HG03520 (cell line): ENCODE measurements at regions not wholly inside any gene's neighbourhood (a gene's known extent, or its start where the extent isn't known, plus 50 kb on each side); places are given as distances from the start of the nearest gene placed in this dataset.
"Not testable (repeated sequence)": the region's sequence is repeated elsewhere in the genome, so short reads cannot be mapped to it uniquely, and the experiment has no call there.

Experiments used
- ATAC-seq: cut with Tn5 transposase; IDR thresholded peaks from one replicate; pipeline ENCODE4 v1.9.1; 2021; ENCODE audit warnings: mild to moderate bottlenecking, moderate library complexity; ENCODE audit not compliant: unreplicated experiment

GRCh38 chr1:238672806-238673205, 713.6 kb upstream of the CHRM3 start:
- no peak for ATAC-seq

DNA sequence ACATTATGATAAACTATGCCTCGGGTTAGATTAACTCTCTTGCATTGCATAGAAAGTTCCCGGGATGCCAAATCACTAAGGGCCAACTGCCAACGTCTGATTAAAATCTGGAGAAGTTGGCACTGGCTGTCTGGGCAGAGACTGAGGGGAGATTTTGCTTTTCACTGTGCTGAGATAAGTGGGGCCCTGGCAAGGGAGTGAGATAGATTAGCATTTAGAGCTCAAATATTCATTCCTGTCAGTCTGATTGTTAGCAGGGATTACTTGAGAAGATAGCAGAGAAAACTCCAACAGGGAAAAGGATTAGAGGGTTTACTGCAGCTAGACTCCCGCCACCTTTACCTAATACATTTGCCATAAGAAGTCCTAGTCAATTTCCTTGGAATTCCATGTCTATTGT, 714.1 kb upstream of the CHRM3 start:
- ATAC-seq, result no peak

DNA sequence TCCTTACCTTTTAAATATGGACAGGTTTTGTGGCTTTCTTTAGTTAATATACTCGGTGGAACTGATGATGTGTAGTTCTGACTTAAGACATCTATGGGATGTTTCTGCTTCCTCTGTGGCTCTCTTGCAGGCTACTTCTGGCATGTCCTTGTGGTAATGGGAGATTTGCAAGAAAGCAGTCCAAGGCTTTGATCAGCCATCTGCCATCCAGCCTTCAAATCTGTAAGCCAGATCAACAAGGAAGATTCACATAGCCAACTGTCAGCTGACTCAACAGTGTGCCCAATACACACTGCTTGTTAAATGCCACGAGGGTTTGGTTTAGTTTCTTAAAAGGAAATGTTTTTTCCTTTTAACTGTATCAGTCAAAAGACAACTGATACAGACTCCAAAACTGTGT, 722.2 kb upstream of the CHRM3 start:
- ATAC-seq, result no peak

- ATAC-seq, result no peak
Observed at GRCh38 chr1:238660849-238661248, 725.5 kb upstream of the CHRM3 start.

DNA sequence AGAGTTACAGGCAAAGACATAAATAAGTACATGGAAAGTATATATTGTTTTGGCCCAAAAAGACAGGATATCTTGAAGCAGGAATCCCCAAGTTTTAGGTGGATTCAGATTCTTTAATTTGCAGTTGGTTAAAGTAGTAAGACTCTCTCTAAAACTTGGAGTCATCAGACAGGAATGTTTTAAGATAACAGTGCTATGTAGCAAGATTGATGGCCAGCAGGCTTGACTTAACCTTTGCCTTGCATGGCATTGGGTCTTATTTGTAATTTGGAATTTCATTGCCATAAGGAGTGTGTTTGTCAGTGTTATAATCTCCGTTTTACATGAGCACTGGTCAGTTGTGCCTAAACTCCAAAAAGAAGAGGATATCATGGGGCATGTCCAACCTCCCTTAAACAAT, 727.6 kb upstream of the CHRM3 start:
- no peak for ATAC-seq

DNA sequence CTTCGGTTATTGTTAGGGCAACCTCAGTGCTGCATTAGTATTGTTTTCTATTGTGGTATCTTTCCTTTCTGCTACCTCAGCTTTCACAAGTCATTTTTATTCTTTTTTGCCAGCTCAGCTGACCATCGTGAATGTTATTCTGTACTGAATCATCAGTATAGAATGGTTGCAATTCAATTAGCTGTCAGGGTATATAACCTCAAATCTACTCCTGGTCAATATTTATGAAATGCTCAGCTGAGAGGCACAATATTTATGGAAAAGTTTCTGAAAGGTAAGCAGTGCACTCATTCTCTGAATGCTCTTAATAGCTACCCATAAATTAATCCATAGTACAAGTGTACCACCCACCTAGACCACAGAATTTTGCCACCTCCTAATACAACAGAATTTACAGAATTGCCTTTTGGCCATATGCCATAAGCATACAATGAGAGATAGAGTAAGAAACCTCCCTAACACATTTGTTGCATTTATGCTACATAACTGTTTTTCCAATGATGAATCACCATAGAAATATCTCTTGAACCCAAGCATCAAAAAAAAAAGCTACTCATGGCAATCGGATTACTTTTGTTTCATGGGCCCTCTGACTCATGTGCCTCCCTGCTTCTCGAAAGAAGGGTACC, 732.6 kb upstream of the CHRM3 start:
- ATAC-seq, result no peak

DNA sequence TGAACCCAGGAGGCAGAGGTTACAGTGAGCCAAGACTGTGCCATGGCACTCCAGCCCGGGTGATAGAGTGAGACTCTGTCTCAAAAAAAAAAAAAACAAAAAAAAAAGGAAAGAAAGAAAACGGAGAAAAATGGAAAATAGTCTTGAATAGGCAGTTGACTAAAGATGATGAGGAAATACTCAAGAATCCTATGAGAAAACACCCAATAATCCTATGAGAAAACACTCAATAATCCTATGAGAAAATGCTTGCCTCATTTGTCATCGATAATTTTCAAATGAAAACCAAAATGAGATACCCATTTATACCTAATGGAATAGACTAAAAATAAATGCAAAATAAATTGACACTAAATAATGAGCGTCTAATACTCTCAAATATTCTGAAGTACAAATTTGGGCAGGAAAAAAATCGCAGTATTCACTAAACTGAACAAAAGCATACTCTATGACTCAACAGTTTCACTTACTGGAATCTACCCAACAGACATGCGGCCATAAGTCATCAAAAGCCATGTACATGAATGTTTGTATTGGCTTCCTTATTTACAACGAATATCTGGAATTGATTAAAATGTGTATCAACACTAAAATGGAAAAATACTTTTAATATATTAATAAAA, 733.9 kb upstream of the CHRM3 start:
- no peak for ATAC-seq

- no peak for ATAC-seq
Observed at GRCh38 chr1:238649200-238649599, 737.2 kb upstream of the CHRM3 start.

- ATAC-seq, result no peak
Observed at GRCh38 chr1:238648751-238649150, 737.6 kb upstream of the CHRM3 start.

DNA sequence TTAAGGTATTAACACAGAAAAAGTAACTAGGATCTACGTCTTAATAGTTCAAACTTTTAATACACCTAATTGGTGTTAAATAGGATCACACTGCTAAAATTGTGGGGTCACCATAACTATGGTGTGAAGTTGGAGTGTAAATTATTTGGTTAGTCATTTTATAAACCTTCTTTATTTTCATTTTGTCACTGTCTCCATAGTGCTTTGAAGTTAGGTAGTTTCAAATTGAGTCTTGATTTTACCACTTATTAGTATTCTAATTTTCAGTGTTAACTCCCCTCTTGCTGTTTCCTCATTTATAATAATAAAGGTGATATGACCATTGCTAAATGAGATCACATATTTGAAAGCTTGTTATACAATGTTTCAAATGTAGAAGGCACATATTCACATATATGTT, 738.1 kb upstream of the CHRM3 start:
- ATAC-seq, result no peak

DNA sequence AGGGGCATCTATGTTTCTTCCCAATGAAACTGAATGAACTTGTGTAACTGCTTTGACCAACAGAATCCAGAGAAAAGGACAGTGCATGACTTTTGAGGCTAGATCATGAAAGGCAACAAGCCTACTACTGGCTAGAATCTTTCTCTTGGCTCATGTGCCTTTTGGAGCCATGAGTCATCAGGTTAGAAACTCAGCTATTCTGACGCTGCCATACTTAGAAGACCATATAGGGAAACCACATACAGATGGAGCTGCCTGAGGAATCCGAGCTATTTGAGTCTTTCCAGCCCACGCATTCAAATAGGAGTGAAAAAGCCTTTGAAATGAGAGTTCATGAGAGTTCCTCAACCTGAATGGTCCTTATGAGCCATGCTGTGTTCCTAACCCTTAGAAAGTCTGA, 738.5 kb upstream of the CHRM3 start:
- ATAC-seq, result no peak

DNA sequence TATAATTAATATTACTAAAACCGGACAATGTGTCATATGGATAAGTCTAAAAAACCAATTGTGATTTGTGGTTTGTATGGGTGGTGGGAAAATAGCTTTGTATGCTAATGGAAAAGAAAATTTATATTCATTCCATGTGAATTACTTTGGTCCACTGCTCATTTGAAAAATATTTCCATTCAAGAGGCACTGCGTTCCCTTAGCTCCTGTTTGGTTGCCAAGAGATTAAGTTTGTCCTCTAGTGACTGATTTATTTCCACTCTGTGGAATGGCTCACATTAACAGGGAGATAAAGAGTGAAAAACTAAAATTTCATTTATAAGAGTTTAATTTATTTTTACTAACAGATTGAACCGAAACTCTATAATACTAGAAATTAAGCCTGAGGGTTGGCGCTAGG, 744.1 kb upstream of the CHRM3 start:
- ATAC-seq, result no peak

DNA sequence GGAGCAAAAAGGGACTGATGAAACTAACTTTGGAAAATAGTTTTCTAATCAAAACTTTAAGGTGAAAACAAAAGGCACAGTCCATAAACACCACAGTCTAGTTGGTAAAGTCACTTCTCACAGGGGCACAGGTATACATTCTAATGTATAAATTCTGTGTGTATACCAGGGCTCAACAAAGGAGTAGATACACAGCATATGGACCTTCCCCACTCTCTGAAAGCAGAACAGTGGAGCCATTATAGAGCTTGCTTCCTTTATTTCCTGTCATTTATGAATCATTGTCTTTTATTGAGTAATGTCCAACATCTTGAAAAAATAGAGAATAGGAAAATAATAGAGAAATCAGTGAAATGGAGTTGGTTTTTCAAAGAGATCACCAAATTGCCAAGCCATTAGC, 746.5 kb upstream of the CHRM3 start:
- no peak for ATAC-seq

DNA sequence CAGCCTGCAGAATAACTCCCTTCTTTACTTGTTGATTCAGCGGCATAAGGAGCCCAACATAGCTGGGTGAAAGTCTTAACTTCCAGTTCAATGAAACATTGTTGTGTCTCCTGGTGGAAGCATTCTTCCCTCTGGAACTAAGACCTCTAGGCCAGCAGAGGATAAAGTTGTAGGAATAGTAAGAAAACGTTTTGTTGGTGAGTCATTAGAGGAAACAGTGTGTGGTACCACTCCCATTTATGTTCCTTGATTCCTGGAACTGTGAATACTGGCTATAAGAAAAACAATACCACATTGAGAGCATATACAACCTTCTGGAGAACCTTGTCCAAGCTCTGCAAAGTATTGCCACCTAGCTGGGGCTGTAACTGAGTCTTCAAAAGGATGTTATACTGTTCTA, 737.4 kb upstream of the ZP4 start:
- ATAC-seq, result no peak

DNA sequence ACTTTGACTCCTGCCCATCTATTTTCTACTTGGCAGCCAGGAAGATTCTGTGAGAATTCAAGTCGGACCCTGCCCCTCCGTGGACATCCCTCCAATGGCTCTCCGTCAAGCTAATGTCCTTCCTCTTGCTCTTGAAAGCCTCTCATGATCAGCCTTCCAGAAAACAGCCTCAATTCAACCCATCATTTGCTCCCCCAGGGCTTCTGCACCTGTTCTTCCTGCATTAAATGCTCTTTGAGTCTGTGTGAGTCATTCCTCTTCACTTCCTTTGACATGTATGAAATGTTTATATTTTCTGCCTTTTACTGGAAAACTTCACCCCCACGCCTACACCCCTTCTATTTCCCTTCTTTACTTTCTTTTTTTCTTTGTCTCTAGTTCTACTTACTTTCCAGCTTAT, 734.1 kb upstream of the ZP4 start:
- ATAC-seq, result no peak

GRCh38 chr1:238621405-238621804, 730.7 kb upstream of the ZP4 start:
- no peak for ATAC-seq

- ATAC-seq, result no peak
Observed at GRCh38 chr1:238619652-238620051, 728.9 kb upstream of the ZP4 start.

- ATAC-seq, result no peak
Observed at GRCh38 chr1:238611406-238611805, 720.7 kb upstream of the ZP4 start.

- no peak for ATAC-seq
Observed at GRCh38 chr1:238608144-238608543, 717.4 kb upstream of the ZP4 start.

- no peak for ATAC-seq
Observed at GRCh38 chr1:238606896-238607295, 716.2 kb upstream of the ZP4 start.

- no peak for ATAC-seq
Observed at GRCh38 chr1:238606457-238606856, 715.7 kb upstream of the ZP4 start.

GRCh38 chr1:238604357-238604756, 713.6 kb upstream of the ZP4 start:
- no peak for ATAC-seq

- not testable (repeated sequence) for ATAC-seq
Observed at GRCh38 chr1:238601604-238602003, 710.9 kb upstream of the ZP4 start.
